GM18517 (cell line): ENCODE measurements at regions not wholly inside any gene's neighbourhood (a gene's known extent, or its start where the extent isn't known, plus 50 kb on each side); places are given as distances from the start of the nearest gene placed in this dataset.
"Not testable (repeated sequence)": the region's sequence is repeated elsewhere in the genome, so short reads cannot be mapped to it uniquely, and the experiment has no call there.

Source experiments
- ATAC-seq: cut with Tn5 transposase; IDR thresholded peaks from one replicate; pipeline ENCODE4 v1.9.1; 2021; ENCODE audit warnings: mild to moderate bottlenecking, moderate library complexity; ENCODE audit not compliant: unreplicated experiment

GRCh38 chr3:118165413-118165812, 869.2 kb downstream of the IGSF11 start:
- ATAC-seq, result no peak

- ATAC-seq, result no peak
These were observed 867.1 kb downstream of the IGSF11 start for GRCh38 chr3:118167571-118167970.

GRCh38 chr3:118168175-118168574, 866.5 kb downstream of the IGSF11 start:
- ATAC-seq, result no peak

DNA sequence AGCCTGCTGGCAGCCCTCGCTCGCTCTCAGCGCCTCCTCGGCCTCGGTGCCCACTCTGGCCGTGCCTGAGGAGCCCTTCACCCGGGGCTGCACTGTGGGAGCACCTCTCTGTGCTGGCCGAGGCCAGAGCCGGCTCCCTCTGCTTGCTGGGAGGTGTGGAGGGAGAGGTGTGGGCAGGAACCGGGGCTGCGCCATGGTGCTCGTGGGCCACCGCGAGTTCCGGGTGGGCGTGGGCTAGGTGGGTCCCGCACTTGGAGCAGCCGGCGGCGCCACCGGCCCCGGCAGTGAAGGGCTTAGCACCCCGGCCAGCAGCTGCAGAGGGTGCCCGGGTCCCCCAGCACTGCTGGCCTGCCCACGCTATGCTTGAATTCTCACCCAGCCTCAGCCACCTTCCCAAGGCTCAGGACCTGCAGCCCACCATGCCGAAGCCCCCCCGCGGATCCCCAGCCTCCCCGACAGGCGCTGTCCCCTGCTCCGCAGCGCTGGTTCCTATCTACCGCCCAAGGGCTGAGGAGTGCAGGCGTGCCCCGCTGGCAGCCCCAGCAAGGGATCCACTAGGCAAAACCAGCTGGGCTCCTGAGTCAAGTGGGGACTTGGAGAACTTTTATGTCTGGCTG, 863.3 kb downstream of the IGSF11 start:
- no peak for ATAC-seq

- ATAC-seq, result no peak
These were observed 853.8 kb downstream of the IGSF11 start for GRCh38 chr3:118180853-118181252.

DNA sequence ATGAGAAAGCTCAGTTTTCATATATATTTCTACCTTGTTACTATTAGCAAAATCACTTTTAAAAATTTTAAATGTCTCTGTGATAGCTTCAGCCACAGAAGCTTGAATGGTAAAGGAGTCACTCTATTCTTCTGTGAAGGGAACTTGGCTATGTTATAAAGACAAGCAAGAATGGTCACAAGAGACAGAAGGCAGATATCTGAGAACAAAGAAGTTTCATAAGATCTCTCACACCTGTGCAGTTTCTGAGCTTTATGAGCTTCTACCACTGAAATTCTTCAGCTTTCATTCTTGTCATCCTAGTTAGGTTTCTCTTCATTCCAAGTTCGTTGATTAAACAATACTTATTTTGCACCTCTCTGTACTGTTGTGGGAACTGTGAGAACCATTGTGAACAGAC, 853.4 kb downstream of the IGSF11 start:
- ATAC-seq, result no peak

DNA sequence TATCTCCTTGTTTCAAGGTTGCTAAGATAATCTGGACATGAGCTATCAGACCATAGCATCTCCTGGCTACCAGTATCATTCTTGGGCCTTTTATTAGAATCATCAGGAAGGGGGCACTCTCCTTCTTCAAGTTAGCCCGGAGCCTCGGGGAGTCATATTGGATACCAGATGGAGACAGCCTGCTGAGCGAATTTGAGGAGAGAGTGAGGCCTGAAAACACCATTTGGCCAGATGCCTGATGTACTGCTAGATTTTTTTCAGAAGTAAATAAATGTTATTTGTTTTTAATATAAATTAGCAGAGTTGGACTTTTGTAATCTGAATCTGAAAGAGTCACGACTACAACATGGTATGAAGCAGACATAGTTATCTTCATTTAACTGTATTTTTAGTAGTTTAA, 848.6 kb downstream of the IGSF11 start:
- ATAC-seq, result no peak

DNA sequence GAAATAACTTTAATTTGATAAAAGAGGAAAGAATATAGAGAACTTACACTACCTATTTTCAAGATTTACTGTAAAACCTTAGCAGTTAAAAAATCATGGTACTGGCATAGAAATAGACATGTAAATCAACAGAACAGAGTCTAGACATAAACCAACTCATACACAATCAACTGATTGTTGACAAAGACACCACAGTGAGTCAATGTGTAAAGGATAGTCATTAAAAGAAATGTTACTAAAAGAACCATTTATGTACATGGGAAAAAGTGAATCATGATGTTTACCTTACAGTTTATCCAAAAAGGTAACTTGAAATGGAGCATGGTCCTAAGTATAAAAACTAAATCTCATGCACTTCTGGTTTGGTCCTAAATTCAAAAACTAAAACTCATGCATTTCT, 847.4 kb downstream of the IGSF11 start:
- ATAC-seq, result no peak

DNA sequence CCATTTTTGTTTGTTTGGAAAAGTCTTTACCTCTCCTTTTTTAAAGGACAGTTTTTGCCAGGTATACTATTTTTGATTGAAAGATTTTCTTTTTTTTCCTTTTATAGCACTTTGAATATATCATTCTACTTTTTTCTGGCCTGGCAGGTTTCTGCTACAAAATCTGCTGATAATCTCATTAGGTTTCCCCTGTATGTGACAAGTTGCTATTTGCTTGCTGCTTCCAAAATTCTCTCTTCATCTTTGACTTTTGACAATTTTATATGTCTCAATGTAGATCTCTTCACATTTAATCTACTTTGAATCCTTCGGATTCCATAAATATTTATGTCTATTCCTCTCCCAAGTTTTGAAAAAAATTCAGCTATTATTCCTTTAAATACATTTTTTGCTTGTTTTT, 838.5 kb downstream of the IGSF11 start:
- no peak for ATAC-seq

- no peak for ATAC-seq
These were observed 835.6 kb downstream of the IGSF11 start for GRCh38 chr3:118199044-118199443.

DNA sequence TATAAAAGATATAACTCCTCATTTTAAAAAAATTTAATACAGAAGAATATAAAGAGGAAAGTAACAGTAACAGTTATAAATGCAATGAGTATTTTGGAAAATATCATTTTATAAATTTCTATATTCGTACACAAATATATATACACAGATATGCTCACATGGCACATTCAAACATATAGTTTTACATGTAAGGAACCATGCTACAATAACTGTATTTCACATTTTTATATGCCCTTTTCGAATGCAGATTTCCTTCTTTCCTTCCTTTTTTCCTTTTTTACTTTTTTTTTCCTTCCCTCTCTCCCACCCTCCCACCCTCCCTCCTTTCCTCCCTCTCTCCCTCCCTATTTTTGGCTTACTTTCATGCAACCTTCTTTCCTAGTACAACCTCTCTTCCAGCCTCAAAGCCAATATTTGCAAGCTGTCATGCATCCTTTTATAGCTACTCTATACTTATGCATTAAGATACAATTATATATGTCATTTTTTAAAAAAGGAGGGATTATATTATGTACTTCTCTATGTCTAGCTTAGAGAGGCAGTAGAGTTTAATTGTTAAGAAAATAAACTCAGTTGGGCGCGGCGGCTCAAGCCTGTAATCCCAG, 830.5 kb downstream of the IGSF11 start:
- ATAC-seq, result no peak

- no peak for ATAC-seq
These were observed 827.4 kb downstream of the IGSF11 start for GRCh38 chr3:118207271-118207670.

GRCh38 chr3:118208642-118209041, 826.0 kb downstream of the IGSF11 start:
- no peak for ATAC-seq

- ATAC-seq, result no peak
These were observed 820.8 kb downstream of the IGSF11 start for GRCh38 chr3:118213892-118214291.

- no peak for ATAC-seq
These were observed 808.4 kb downstream of the IGSF11 start for GRCh38 chr3:118226206-118226605.

- no peak for ATAC-seq
These were observed 807.5 kb downstream of the IGSF11 start for GRCh38 chr3:118227191-118227590.

DNA sequence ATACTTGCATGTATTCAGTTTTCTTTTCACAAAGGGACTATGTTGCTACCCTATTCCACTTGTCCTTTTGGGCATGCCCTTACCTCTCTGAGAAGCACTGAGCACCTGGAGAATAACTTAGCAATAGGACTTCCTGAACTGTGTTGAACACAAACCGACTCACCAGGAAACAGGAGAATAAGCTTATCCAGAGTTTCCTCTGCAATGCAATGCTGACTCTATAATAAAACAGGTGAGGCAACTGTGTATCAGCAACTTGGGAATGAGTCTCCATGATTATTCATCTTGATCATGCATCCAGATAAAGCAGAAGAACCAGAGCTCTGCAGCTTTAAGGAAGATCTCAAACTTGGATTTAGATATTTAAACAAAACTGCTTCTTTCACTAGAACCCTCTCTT, 806.5 kb downstream of the IGSF11 start:
- ATAC-seq, result no peak

DNA sequence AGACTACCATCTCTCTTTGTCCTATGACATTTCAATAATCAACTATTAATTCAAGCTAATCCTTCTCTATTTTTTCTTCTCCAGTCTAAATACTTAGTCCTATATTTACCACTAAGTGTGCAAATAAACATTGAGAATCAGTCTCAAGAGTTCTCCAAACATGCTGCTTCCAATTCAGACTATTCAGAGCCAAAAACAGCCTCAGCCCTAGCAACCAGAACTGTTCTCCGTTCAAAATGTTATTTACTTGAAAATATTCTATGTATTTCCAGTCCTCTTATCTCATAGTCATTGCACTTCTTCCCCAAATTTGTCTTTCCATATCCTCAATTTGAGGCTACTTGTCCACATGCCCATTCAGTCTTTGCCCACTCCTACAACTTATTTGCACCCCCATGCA, 805.5 kb downstream of the IGSF11 start:
- no peak for ATAC-seq

GRCh38 chr3:118231578-118231977, 803.1 kb downstream of the IGSF11 start:
- ATAC-seq, result no peak

DNA sequence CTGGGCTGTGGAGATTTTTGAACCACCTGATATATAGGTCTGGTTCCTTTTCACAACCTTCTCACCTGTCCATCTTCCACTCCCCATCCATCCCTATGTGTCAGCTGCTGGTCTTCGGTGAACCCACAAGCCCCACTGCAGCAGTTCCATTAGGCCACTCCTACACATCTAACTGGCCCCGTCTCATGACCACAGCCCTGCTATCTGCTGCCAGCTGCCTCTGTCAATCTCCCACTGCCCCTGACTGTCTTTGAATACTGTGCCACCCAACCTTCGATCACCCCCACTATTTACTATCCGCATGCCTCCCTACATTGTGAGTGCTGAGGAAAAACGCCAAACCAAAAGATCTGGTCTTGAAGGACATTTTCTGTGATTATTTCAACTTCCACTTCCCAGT, 795.4 kb downstream of the IGSF11 start:
- no peak for ATAC-seq

- ATAC-seq, result no peak
These were observed 789.9 kb downstream of the IGSF11 start for GRCh38 chr3:118244761-118245160.

DNA sequence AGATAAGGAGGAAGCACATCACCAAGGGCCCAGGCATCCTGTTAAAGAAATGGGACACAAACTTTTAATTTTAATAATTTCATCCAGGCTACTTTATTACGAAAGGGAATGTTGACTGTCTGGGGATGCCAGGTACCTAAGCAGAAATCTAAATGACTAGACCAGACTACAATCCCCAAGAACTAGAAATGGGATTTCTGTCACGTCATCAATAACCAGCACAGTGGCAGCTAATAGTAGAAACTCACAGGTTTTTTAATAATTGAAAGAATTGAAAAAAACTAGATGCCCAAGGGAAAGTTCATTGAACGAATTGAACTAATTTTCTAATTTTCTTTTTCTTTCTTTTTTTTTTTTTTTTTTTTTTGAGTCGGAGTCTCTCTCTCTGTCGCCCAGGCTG, 789.3 kb downstream of the IGSF11 start:
- no peak for ATAC-seq

DNA sequence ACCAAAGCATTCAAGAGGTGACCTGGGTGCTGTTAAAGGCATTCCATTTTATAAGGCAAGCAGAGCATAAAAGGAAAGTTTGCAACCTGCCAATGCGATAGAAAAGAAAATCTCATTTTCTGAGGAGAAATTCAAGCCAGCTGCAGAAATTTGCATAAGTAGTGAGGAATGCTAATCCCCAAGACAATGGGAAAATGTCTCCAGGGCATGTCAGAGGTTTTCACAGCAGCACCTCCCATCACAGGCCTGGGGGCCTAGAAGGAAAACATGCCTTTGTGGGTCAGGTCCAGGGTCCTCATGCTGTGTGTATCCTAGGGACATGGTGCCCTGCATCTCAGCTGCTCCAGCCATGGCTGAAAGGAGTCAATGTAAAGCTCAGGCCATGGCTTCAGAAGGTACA, 775.8 kb downstream of the IGSF11 start:
- not testable (repeated sequence) for ATAC-seq
